ENCODE measurements at regions not wholly inside any gene's neighbourhood (a gene's known extent, or its start where the extent isn't known, plus 50 kb on each side); places are given as distances from the start of the nearest gene placed in this dataset.

DNA sequence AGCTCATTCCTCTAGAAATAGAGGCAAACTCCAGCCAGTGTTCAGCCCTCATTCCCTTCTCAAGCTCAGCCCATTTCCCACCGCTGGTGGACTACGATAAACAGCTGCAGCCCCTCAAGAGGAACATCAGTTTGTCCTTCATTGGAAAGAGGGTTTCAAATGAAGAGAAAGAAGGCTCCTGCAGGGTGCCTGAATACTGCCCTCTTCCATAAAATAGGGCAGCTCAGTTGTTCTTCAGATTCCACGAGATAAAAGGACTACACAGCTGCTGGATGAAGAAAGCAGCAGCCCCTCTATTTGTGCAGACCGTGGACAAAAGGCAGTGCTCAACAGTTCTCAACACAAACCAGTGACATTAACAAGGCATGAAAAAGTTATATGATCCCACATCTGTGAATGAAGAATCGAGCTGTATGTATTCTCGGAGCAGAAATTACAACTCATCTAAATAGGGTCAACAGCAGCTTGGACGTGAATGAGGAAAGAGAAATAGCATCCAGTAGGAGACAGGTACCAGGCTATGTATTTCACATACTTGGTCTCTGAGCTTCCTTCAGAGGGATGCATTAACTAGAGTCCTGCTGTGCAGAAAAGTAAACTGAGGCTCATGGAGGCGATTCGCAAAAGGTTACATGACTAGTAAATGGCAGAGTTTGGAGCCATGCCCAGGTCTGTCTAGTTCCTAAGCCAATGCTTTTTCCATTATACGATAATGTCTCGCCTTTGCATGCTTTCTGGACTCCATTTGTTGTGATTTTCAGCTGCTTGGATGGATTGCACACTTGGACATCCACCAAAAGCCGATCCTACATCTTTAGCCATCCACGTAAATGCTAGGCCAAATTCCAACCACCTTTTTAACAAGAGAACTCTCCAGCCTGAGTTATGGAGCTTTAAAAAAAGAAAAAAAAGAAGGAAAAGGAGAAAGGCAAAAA is 301.2 kb upstream of the PPARGC1A start:
- TF ChIP-seq, protein P1, sequence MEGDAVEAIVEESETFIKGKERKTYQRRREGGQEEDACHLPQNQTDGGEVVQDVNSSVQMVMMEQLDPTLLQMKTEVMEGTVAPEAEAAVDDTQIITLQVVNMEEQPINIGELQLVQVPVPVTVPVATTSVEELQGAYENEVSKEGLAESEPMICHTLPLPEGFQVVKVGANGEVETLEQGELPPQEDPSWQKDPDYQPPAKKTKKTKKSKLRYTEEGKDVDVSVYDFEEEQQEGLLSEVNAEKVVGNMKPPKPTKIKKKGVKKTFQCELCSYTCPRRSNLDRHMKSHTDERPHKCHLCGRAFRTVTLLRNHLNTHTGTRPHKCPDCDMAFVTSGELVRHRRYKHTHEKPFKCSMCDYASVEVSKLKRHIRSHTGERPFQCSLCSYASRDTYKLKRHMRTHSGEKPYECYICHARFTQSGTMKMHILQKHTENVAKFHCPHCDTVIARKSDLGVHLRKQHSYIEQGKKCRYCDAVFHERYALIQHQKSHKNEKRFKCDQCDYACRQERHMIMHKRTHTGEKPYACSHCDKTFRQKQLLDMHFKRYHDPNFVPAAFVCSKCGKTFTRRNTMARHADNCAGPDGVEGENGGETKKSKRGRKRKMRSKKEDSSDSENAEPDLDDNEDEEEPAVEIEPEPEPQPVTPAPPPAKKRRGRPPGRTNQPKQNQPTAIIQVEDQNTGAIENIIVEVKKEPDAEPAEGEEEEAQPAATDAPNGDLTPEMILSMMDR (conservative IDR thresholded peaks at IDR 0.05; ENCODE audit: low read length), result no peak
- TF ChIP-seq EZH2phosphoT487 (IDR thresholded peaks at IDR 0.05; ENCODE audit: borderline replicate concordance), result no peak
